H1 (cell line): ENCODE measurements at regions not wholly inside any gene's neighbourhood (a gene's known extent, or its start where the extent isn't known, plus 50 kb on each side); places are given as distances from the start of the nearest gene placed in this dataset.

Source experiments
- HDAC6 ChIP-seq: IDR thresholded peaks from one replicate; pipeline ENCODE4 v1.7.1; 2012; ENCODE audit warnings: low read depth, mild to moderate bottlenecking, inconsistent platforms, low read length, moderate library complexity

DNA sequence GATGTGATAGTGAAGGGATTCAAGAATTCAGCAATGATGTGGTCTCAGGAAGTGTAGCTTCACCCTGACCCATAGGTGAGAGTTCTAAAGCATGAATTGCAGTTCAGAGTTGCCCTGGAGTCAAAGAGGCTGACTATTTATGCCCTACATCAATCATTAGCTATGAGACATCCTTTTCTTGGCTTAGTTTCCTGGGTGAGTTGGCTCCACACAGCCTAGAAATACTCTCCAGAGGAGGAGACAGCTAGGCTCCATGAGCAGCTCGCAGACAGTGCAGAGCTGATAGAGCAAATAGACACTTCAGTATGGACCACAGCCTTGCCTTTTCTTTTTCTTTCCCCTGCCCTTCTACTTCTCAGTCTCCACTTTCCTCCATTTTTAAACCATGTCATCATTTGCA lies 1651.8 kb downstream of the MAT2B start (continued):
- no peak for TF ChIP-seq HDAC6
